ENCODE measurements at regions not wholly inside any gene's neighbourhood (a gene's known extent, or its start where the extent isn't known, plus 50 kb on each side); places are given as distances from the start of the nearest gene placed in this dataset.

GRCh38 chr1:183716286-183716685 lies 63.2 kb upstream of the APOBEC4 start:
- TF ChIP-seq CTCF (IDR thresholded peaks at IDR 0.05) (no peak), POLR2A (IDR thresholded peaks at IDR 0.05) (no peak)

Measured in lower leg skin (tissue), 3 donors.